Osteocyte (in vitro differentiated cells): ENCODE measurements at regions not wholly inside any gene's neighbourhood (a gene's known extent, or its start where the extent isn't known, plus 50 kb on each side); places are given as distances from the start of the nearest gene placed in this dataset.
"Not testable (repeated sequence)": the region's sequence is repeated elsewhere in the genome, so short reads cannot be mapped to it uniquely, and the experiment has no call there.

Experiments
- DNase-seq: peaks from one replicate; pipeline ENCODE4 v3.0.0; 2021; ENCODE audit warnings: mixed read lengths; ENCODE audit not compliant: unreplicated experiment; ENCODE audit errors: extremely low spot score
- H3K27ac Mint-ChIP-seq: one replicate; pipeline ENCODE4 v1.8.0; 2021; ENCODE audit warnings: mild to moderate bottlenecking, mixed read lengths; ENCODE audit not compliant: unreplicated experiment
- H3K27me3 Mint-ChIP-seq: one replicate; pipeline ENCODE4 v1.8.0; 2021; ENCODE audit warnings: mixed read lengths; ENCODE audit not compliant: unreplicated experiment
- H3K36me3 Mint-ChIP-seq: one replicate; pipeline ENCODE4 v1.8.0; 2021; ENCODE audit warnings: mixed read lengths; ENCODE audit not compliant: unreplicated experiment
- H3K4me1 Mint-ChIP-seq: one replicate; pipeline ENCODE4 v1.8.0; 2021; ENCODE audit warnings: mixed read lengths; ENCODE audit not compliant: unreplicated experiment
- H3K4me3 Mint-ChIP-seq: one replicate; pipeline ENCODE4 v1.8.0; 2021; ENCODE audit warnings: mild to moderate bottlenecking, moderate library complexity, mixed read lengths; ENCODE audit not compliant: unreplicated experiment
- H3K9me3 Mint-ChIP-seq: one replicate; pipeline ENCODE4 v1.8.0; 2021; ENCODE audit warnings: mixed read lengths; ENCODE audit not compliant: unreplicated experiment
- TF ChIP-seq, protein P1 (sequence below): fragments of 200-600 bp; sonication (generic); IDR thresholded peaks from 2 replicates; pipeline ENCODE4 v1.5.0; 2021; ENCODE audit warnings: antibody characterized with exemption, mild to moderate bottlenecking, moderate library complexity

DNA sequence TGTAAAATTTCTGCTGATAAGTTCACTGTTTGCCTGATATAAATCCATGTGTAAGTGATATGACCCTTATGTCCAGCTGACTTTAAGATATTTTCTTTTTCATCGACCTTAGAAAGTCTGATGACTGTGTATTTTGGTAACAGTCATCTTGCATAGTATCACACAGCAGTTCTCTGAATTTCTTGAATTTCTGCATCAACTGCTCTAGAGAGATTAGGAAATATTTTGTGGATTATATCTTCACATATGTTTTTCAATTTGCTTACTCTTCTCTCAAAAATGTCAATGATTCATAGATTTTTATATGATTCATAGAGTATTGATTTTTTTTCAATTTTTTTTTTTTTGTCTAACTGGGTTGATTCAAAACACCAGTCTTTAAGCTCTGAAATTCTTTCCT, 945.3 kb downstream of the TRIB2 start:
- TF ChIP-seq, protein P1, sequence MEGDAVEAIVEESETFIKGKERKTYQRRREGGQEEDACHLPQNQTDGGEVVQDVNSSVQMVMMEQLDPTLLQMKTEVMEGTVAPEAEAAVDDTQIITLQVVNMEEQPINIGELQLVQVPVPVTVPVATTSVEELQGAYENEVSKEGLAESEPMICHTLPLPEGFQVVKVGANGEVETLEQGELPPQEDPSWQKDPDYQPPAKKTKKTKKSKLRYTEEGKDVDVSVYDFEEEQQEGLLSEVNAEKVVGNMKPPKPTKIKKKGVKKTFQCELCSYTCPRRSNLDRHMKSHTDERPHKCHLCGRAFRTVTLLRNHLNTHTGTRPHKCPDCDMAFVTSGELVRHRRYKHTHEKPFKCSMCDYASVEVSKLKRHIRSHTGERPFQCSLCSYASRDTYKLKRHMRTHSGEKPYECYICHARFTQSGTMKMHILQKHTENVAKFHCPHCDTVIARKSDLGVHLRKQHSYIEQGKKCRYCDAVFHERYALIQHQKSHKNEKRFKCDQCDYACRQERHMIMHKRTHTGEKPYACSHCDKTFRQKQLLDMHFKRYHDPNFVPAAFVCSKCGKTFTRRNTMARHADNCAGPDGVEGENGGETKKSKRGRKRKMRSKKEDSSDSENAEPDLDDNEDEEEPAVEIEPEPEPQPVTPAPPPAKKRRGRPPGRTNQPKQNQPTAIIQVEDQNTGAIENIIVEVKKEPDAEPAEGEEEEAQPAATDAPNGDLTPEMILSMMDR = no peak

GRCh38 chr2:13666582-13667414, 950.1 kb downstream of the TRIB2 start:
- no peak overlapping the region for H3K27ac Mint-ChIP-seq
- H3K27me3 Mint-ChIP-seq = no peaks in the 10 kb centered on the region
- no peak for DNase-seq
- H3K36me3 Mint-ChIP-seq = no peaks in the 10 kb centered on the region
- TF ChIP-seq, protein P1 = no peak
- peaks cover 16% of the 10 kb centered on the region for H3K9me3 Mint-ChIP-seq
- H3K4me3 Mint-ChIP-seq = no peak overlapping the region
- H3K4me1 Mint-ChIP-seq = no peaks in the 10 kb centered on the region

More for the DNA sequence above, 945.3 kb downstream of the TRIB2 start:
- Mint-ChIP-seq H3K4me3 (no peak overlapping the region), H3K4me1 (no peaks in the 10 kb centered on the region), H3K36me3 (no peaks in the 10 kb centered on the region), H3K27ac (no peak overlapping the region), H3K27me3 (no peaks in the 10 kb centered on the region), H3K9me3 (peaks cover 18% of the 10 kb centered on the region)
- DNase-seq = no peak

GRCh38 chr2:13667415-13667757, 950.6 kb downstream of the TRIB2 start:
- Mint-ChIP-seq H3K27me3 (no peaks in the 10 kb centered on the region), H3K9me3 (peaks cover 15% of the 10 kb centered on the region), H3K4me3 (no peak overlapping the region), H3K4me1 (no peaks in the 10 kb centered on the region), H3K36me3 (no peaks in the 10 kb centered on the region), H3K27ac (no peak overlapping the region)
- TF ChIP-seq, protein P1 = no peak
- no peak for DNase-seq

DNA sequence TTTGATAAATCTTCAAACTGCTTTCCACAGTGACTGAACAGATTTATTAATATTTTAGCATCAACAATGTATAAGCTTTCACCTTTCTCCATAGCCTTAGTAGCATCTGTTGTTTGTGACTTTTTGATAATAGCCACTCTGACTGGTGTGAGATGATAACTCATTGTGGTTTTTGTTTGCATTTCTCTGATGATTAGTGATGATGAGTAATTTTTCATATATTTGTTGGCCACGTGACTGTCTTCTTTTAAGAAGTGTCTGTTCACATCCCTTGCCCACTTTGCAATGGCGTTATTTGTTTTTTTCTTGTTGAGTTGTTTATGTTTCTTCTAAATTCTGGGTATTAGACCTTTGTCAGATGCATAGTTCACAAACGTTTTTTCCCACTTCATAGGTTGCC, 952.9 kb downstream of the TRIB2 start:
- H3K27me3 Mint-ChIP-seq = no peaks in the 10 kb centered on the region

DNA sequence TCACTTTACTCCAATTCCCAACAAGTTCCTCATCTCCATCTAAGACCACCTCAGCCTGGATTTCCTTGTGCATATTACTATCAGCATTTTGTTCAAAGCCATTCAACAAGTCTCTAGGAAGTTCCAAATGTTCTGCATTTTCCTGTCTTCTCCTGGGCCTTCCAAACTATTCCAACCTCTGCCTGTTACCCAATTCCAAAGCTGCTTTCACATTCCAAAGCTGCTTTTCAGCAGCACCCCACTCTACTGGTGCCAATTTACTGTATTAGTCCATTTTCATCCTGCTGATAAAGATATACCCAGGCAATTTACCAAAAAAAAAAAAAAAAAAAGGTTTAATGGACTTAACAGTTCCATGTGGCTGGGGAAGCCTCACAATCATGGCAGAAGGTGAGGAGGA, 957.1 kb downstream of the TRIB2 start:
- H3K36me3 Mint-ChIP-seq, H3K9me3 Mint-ChIP-seq: not testable (repeated sequence)

More for the DNA sequence above, 952.9 kb downstream of the TRIB2 start:
- TF ChIP-seq, protein P1 = no peak
- DNase-seq = no peak
- H3K4me1 Mint-ChIP-seq = no peaks in the 10 kb centered on the region
- H3K9me3 Mint-ChIP-seq = peaks cover 9% of the 10 kb centered on the region
- H3K27ac Mint-ChIP-seq = no peak overlapping the region
- H3K36me3 Mint-ChIP-seq = no peaks in the 10 kb centered on the region
- no peak overlapping the region for H3K4me3 Mint-ChIP-seq

More for the DNA sequence above, 957.1 kb downstream of the TRIB2 start:
- DNase-seq, H3K27ac Mint-ChIP-seq, H3K4me3 Mint-ChIP-seq, H3K27me3 Mint-ChIP-seq, H3K4me1 Mint-ChIP-seq: not testable (repeated sequence)
